ENCODE measurements at regions not wholly inside any gene's neighbourhood (a gene's known extent, or its start where the extent isn't known, plus 50 kb on each side); places are given as distances from the start of the nearest gene placed in this dataset.
A peak's percentile ranks its signal among the peaks of the same experiment; 100 is the strongest.

- DNase-seq, result no peak
Observed at GRCh38 chr20:51265361-51265760, 242.5 kb upstream of the KCNG1 start.

GRCh38 chr20:51262240-51262639 is 239.3 kb upstream of the KCNG1 start:
- no peak for DNase-seq

GRCh38 chr20:51259455-51259854 is 236.5 kb upstream of the KCNG1 start:
- no peak for DNase-seq

- DNase-seq, result no peak
Observed at GRCh38 chr20:51258582-51259165, 235.8 kb upstream of the KCNG1 start.

GRCh38 chr20:51255417-51255816 is 232.5 kb upstream of the KCNG1 start:
- DNase-seq, result no peak

- DNase-seq, result no peak
Observed at GRCh38 chr20:51253280-51253679, 230.4 kb upstream of the KCNG1 start.

- DNase-seq, result no peak
Observed at GRCh38 chr20:51249781-51250180, 226.9 kb upstream of the KCNG1 start.

GRCh38 chr20:51249215-51249614 is 226.3 kb upstream of the KCNG1 start:
- no peak for DNase-seq

GRCh38 chr20:51244466-51244865 is 221.6 kb upstream of the KCNG1 start:
- DNase-seq, result no peak

GRCh38 chr20:51238675-51239305 is 215.9 kb upstream of the KCNG1 start:
- no peak for DNase-seq

GRCh38 chr20:51237791-51238190 is 214.9 kb upstream of the KCNG1 start:
- DNase-seq, result no peak

GRCh38 chr20:51237278-51237677 is 214.4 kb upstream of the KCNG1 start:
- DNase-seq, result no peak

- DNase-seq, result no peak
Observed at GRCh38 chr20:51236421-51236820, 213.5 kb upstream of the KCNG1 start.

GRCh38 chr20:51233345-51233744 is 210.4 kb upstream of the KCNG1 start:
- no peak for DNase-seq

GRCh38 chr20:51230727-51231126 is 207.8 kb upstream of the KCNG1 start:
- DNase-seq, result no peak

- no peak for DNase-seq
Observed at GRCh38 chr20:51228763-51229162, 205.9 kb upstream of the KCNG1 start.

GRCh38 chr20:51227744-51228143 is 204.8 kb upstream of the KCNG1 start:
- DNase-seq, result no peak

GRCh38 chr20:51223183-51223720 is 200.3 kb upstream of the KCNG1 start:
- no peak for DNase-seq

- DNase-seq, result no peak
Observed at GRCh38 chr20:51221791-51222408, 199.0 kb upstream of the KCNG1 start.

GRCh38 chr20:51221103-51221502 is 198.2 kb upstream of the KCNG1 start:
- no peak for DNase-seq

- DNase-seq, result peak; percentile 74 to 82
Observed at GRCh38 chr20:51220293-51220706, 197.4 kb upstream of the KCNG1 start.

- no peak for DNase-seq
Observed at GRCh38 chr20:51219544-51219943, 196.6 kb upstream of the KCNG1 start.

GRCh38 chr20:51218603-51219002 is 195.7 kb upstream of the KCNG1 start:
- DNase-seq, result no peak

- no peak for DNase-seq
Observed at GRCh38 chr20:51217347-51218045, 194.6 kb upstream of the KCNG1 start.

All from activated T-cell treated with anti-CD3 and anti-CD28 coated beads, Interleukin-2, amount 50 U/mL, for 48 hours (primary cell).